A549 (cell line): ENCODE measurements at regions not wholly inside any gene's neighbourhood (a gene's known extent, or its start where the extent isn't known, plus 50 kb on each side); places are given as distances from the start of the nearest gene placed in this dataset.

ENCODE experiments used
- ATAC-seq, 2 experiments: fragments of 200-7000 bp in 1 of 2; fragments of >200 bp in 1 of 2; cut with Nextera tagmentation in 1 of 2; cut with Tn5 transposase in 1 of 2; 3 replicates each; pipeline versions ENCODE4 v1.8.0 to v1.9.1; 2018 to 2020; ENCODE audit warnings: mild to moderate bottlenecking in 1 of 2, moderate library complexity in 1 of 2
- CTCF ChIA-PET: fragments of 300-600 bp; sonication (Branson Sonifier 250); formaldehyde crosslinking; extraction: SDS; loops from one replicate; lab custom pipeline; 2021; ENCODE audit warnings: antibody characterized with exemption, inconsistent platforms; lab: Yijun Ruan, JAX
- POLR2A ChIA-PET: fragments of 350-600 bp; formaldehyde crosslinking; extraction: SDS; loops from one replicate; lab custom pipeline; 2021; ENCODE audit warnings: antibody characterized with exemption, inconsistent platforms; lab: Yijun Ruan, JAX
- DNase-seq, 2 experiments: peaks; one replicate each; pipeline versions ENCODE4 v3.0.0 to v3.0.0-alpha.2; 2011 to 2016; ENCODE audit warnings: low read depth in 1 of 2, low spot score in 1 of 2
- FAIRE-seq: peaks from 2 replicates; lab custom pipeline; 2011; peaks lifted over from hg19 to GRCh38; lab: Jason Lieb, UNC
- H3K27ac ChIP-seq, 2 experiments: fragments of >200 bp; sonication (Bioruptor Twin); formaldehyde crosslinking; 3 replicates each; pipeline ENCODE4 v1.5.1; 2016 to 2017
- H3K4me1 ChIP-seq: fragments of >200 bp; sonication (Bioruptor Twin); formaldehyde crosslinking; 3 replicates; pipeline ENCODE4 v1.6.1; 2016
- H3K4me2 ChIP-seq: fragments of >200 bp; sonication (Bioruptor Twin); formaldehyde crosslinking; 3 replicates; pipeline ENCODE4 v1.6.1; 2016
- H3K4me3 ChIP-seq: fragments of >200 bp; sonication (Bioruptor Twin); formaldehyde crosslinking; 3 replicates; pipeline ENCODE4 v1.5.1; 2016
- H3K9me3 ChIP-seq: fragments of >200 bp; sonication (Bioruptor Twin); formaldehyde crosslinking; 3 replicates; pipeline ENCODE4 v1.6.1; 2016
- CBX2 ChIP-seq: fragments of 200-600 bp; sonication (generic); IDR thresholded peaks from 2 replicates; pipeline ENCODE4 v1.6.1; 2016; ENCODE audit warnings: low read depth, mild to moderate bottlenecking, borderline replicate concordance
- EHMT2 ChIP-seq: fragments of 200-600 bp; sonication (generic); IDR thresholded peaks from 2 replicates; pipeline ENCODE4 v1.6.1; 2016; ENCODE audit warnings: antibody characterized with exemption, low read depth, mild to moderate bottlenecking, moderate library complexity
- ESRRA ChIP-seq: fragments of 150-350 bp; IDR thresholded peaks from 2 replicates; pipeline ENCODE4 v1.6.1; 2014; ENCODE audit warnings: mild to moderate bottlenecking, low read length, borderline replicate concordance
- FOSB ChIP-seq: fragments of 250-450 bp; sonication (Bioruptor Pico); IDR thresholded peaks from 2 replicates; pipeline ENCODE4 v1.5.0; 2020; ENCODE audit warnings: mild to moderate bottlenecking, moderate library complexity
- FOXS1 ChIP-seq: fragments of 250-450 bp; sonication (Bioruptor Pico); IDR thresholded peaks from 2 replicates; pipeline ENCODE4 v1.5.0; 2020; ENCODE audit warnings: mild to moderate bottlenecking, moderate library complexity
- HDAC2 ChIP-seq: fragments of 200-600 bp; sonication (generic); IDR thresholded peaks from 2 replicates; pipeline ENCODE4 v1.6.1; 2016
- HEYL ChIP-seq: fragments of 250-450 bp; sonication (Bioruptor Pico); IDR thresholded peaks from 2 replicates; pipeline ENCODE4 v1.8.0; 2021; ENCODE audit warnings: mild to moderate bottlenecking, moderate library complexity
- HOXB5 ChIP-seq: fragments of 250-450 bp; sonication (Bioruptor Pico); IDR thresholded peaks from 2 replicates; pipeline ENCODE4 v1.5.0; 2020; ENCODE audit warnings: mild to moderate bottlenecking, moderate library complexity
- JUN ChIP-seq, 2 experiments: fragments of >200 bp; sonication (Bioruptor Twin); formaldehyde crosslinking; IDR thresholded peaks; 2 replicates in 1 of 2; 3 replicates in 1 of 2; pipeline ENCODE4 v1.6.1; 2016 to 2017
- KDM1A ChIP-seq: fragments of 200-600 bp; sonication (generic); IDR thresholded peaks from 2 replicates; pipeline ENCODE4 v1.6.1; 2016; ENCODE audit warnings: low read depth, mild to moderate bottlenecking
- MYC ChIP-seq: IDR thresholded peaks from 2 replicates; pipeline ENCODE4 v1.6.1; 2012; ENCODE audit warnings: mild to moderate bottlenecking, inconsistent platforms, low read length, improper control_type of control experiment, borderline replicate concordance
- NFE2L2 ChIP-seq: fragments of 150-350 bp; conservative IDR thresholded peaks from 2 replicates; pipeline ENCODE4 v1.6.1; 2014; ENCODE audit warnings: low read length
- NPAS2 ChIP-seq: fragments of 250-450 bp; sonication (Bioruptor Pico); IDR thresholded peaks from 2 replicates; pipeline ENCODE4 v1.8.0; 2022; ENCODE audit warnings: mild to moderate bottlenecking, moderate library complexity, borderline replicate concordance
- NR3C1 ChIP-seq: fragments of >200 bp; sonication (Bioruptor Twin); formaldehyde crosslinking; IDR thresholded peaks from 3 replicates; pipeline ENCODE4 v1.6.1; 2017
- PHF8 ChIP-seq: fragments of 200-600 bp; sonication (generic); IDR thresholded peaks from 2 replicates; pipeline ENCODE4 v1.6.1; 2016; ENCODE audit warnings: low read depth, mild to moderate bottlenecking, antibody characterized with exemption, moderate library complexity, borderline replicate concordance
- POLR2A ChIP-seq: IDR thresholded peaks from 2 replicates; pipeline ENCODE4 v1.6.1; 2012; ENCODE audit warnings: mild to moderate bottlenecking, low read length
- POLR2AphosphoS2 ChIP-seq: conservative IDR thresholded peaks from 2 replicates; pipeline ENCODE4 v1.6.1; 2012; ENCODE audit warnings: low read length, improper control_type of control experiment, inconsistent platforms
- RARB ChIP-seq: fragments of 250-450 bp; sonication (Bioruptor Pico); IDR thresholded peaks from 2 replicates; pipeline ENCODE4 v1.8.0; 2021; ENCODE audit warnings: mild to moderate bottlenecking, moderate library complexity
- SMC3 ChIP-seq: fragments of >200 bp; sonication (Bioruptor Twin); formaldehyde crosslinking; IDR thresholded peaks from 3 replicates; pipeline ENCODE4 v1.6.1; 2018; ENCODE audit warnings: inconsistent platforms
- TP53 ChIP-seq: fragments of 250-450 bp; sonication (Bioruptor Pico); IDR thresholded peaks from 2 replicates; pipeline ENCODE4 v1.5.0; 2021; ENCODE audit warnings: mild to moderate bottlenecking, moderate library complexity
- USF2 ChIP-seq: fragments of 450-650 bp; IDR thresholded peaks from 2 replicates; pipeline ENCODE4 v1.6.1; 2014; ENCODE audit warnings: antibody characterized with exemption
- ZNF302 ChIP-seq: fragments of 250-450 bp; sonication (Bioruptor Pico); IDR thresholded peaks from 2 replicates; pipeline ENCODE4 v1.9.0; 2021; ENCODE audit warnings: inconsistent platforms, mild to moderate bottlenecking, moderate library complexity
- ZSCAN20 ChIP-seq: fragments of 250-450 bp; sonication (Bioruptor Pico); IDR thresholded peaks from 2 replicates; pipeline ENCODE4 v1.8.0; 2022; ENCODE audit warnings: mild to moderate bottlenecking, moderate library complexity
- WGBS: methylation state at CpG from one replicate; pipeline ENCODE4 v1.1.6; 2017; ENCODE audit errors: missing lambda C conversion rate; 5-methylcytosine and 5-hydroxymethylcytosine counted together
- TF ChIP-seq, protein P1 (sequence below): fragments of >200 bp; sonication (Bioruptor Twin); formaldehyde crosslinking; IDR thresholded peaks from 3 replicates; pipeline ENCODE4 v1.5.1; 2016
- TF ChIP-seq, protein P2 (sequence below): fragments of 150-350 bp; IDR thresholded peaks from 2 replicates; pipeline ENCODE4 v1.6.1; 2014; ENCODE audit warnings: low read depth, mild to moderate bottlenecking, low read length
- TF ChIP-seq, protein P3 (sequence below): fragments of 250-450 bp; sonication (Bioruptor Pico); IDR thresholded peaks from 2 replicates; pipeline ENCODE4 v1.5.0; 2021; ENCODE audit warnings: mild to moderate bottlenecking, moderate library complexity, borderline replicate concordance

- H3K27ac ChIP-seq = no peak overlapping the region
- TF ChIP-seq JUN (IDR thresholded peaks at IDR 0.05) (no peak), KDM1A (no peak), NR3C1 (no peak), FOXS1 (CRISPR knock-in tag) (no peak), MYC (no peak), SMC3 (no peak), ESRRA (no peak), POLR2A (no peak), HOXB5 (CRISPR knock-in tag) (no peak), TP53 (CRISPR knock-in tag) (no peak)
- TF ChIP-seq, protein P1, sequence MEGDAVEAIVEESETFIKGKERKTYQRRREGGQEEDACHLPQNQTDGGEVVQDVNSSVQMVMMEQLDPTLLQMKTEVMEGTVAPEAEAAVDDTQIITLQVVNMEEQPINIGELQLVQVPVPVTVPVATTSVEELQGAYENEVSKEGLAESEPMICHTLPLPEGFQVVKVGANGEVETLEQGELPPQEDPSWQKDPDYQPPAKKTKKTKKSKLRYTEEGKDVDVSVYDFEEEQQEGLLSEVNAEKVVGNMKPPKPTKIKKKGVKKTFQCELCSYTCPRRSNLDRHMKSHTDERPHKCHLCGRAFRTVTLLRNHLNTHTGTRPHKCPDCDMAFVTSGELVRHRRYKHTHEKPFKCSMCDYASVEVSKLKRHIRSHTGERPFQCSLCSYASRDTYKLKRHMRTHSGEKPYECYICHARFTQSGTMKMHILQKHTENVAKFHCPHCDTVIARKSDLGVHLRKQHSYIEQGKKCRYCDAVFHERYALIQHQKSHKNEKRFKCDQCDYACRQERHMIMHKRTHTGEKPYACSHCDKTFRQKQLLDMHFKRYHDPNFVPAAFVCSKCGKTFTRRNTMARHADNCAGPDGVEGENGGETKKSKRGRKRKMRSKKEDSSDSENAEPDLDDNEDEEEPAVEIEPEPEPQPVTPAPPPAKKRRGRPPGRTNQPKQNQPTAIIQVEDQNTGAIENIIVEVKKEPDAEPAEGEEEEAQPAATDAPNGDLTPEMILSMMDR = no peak
- no peak overlapping the region for H3K4me3 ChIP-seq
- H3K9me3 ChIP-seq = no peaks in the 10 kb centered on the region
- no peaks in the 10 kb centered on the region for H3K4me1 ChIP-seq
- no peak overlapping the region for H3K4me2 ChIP-seq
- FAIRE-seq (no peak), ATAC-seq (no peak), DNase-seq (no peak)
- ChIA-PET POLR2A (no interaction called here), CTCF (no interaction called here)
- WGBS = 62% methylated on average over 12 of the region's 12 CpGs
These were observed 319.5 kb upstream of the AGA start for GRCh38 chr4:177761692-177762091.

GRCh38 chr4:177769155-177769554 is 326.9 kb upstream of the AGA start:
- POLR2A ChIA-PET = no interaction called here
- DNase-seq (no peak), ATAC-seq (no peak), FAIRE-seq (no peak)
- no peak overlapping the region for H3K27ac ChIP-seq
- TF ChIP-seq HOXB5 (CRISPR knock-in tag) (no peak), NPAS2 (CRISPR knock-in tag) (no peak), POLR2AphosphoS2 (no peak), NFE2L2 (no peak), EHMT2 (no peak), POLR2A (no peak), TP53 (CRISPR knock-in tag) (no peak), SMC3 (no peak), ZNF302 (CRISPR knock-in tag) (no peak), KDM1A (no peak), RARB (CRISPR knock-in tag) (no peak)
- CTCF ChIA-PET = no interaction called here
- no peak overlapping the region for H3K4me3 ChIP-seq
- 45% methylated on average over 4 of the region's 4 CpGs for WGBS
- H3K4me1 ChIP-seq = no peaks in the 10 kb centered on the region
- H3K4me2 ChIP-seq = no peak overlapping the region
- H3K9me3 ChIP-seq = no peaks in the 10 kb centered on the region

- no peak overlapping the region for H3K27ac ChIP-seq
- POLR2A ChIA-PET = no interaction called here
- no peak for FAIRE-seq
- 26% methylated on average over 2 of the region's 2 CpGs for WGBS
- H3K4me1 ChIP-seq = no peaks in the 10 kb centered on the region
- ATAC-seq = no peak
- no peak for TF ChIP-seq EHMT2
- TF ChIP-seq NFE2L2 = no peak
- TF ChIP-seq ZSCAN20 (CRISPR knock-in tag) = no peak
- TF ChIP-seq, protein P2, sequence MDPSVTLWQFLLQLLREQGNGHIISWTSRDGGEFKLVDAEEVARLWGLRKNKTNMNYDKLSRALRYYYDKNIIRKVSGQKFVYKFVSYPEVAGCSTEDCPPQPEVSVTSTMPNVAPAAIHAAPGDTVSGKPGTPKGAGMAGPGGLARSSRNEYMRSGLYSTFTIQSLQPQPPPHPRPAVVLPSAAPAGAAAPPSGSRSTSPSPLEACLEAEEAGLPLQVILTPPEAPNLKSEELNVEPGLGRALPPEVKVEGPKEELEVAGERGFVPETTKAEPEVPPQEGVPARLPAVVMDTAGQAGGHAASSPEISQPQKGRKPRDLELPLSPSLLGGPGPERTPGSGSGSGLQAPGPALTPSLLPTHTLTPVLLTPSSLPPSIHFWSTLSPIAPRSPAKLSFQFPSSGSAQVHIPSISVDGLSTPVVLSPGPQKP = no peak
- no peak for TF ChIP-seq HEYL (CRISPR knock-in tag)
- no peak for TF ChIP-seq FOXS1 (CRISPR knock-in tag)
- TF ChIP-seq, protein P1 = no peak
- no peak for TF ChIP-seq CBX2
- TF ChIP-seq PHF8 = no peak
- TF ChIP-seq TP53 (CRISPR knock-in tag) = no peak
- no peak for TF ChIP-seq USF2
- TF ChIP-seq FOSB (CRISPR knock-in tag) = no peak
- no peak for TF ChIP-seq HDAC2
- TF ChIP-seq, protein P3, sequence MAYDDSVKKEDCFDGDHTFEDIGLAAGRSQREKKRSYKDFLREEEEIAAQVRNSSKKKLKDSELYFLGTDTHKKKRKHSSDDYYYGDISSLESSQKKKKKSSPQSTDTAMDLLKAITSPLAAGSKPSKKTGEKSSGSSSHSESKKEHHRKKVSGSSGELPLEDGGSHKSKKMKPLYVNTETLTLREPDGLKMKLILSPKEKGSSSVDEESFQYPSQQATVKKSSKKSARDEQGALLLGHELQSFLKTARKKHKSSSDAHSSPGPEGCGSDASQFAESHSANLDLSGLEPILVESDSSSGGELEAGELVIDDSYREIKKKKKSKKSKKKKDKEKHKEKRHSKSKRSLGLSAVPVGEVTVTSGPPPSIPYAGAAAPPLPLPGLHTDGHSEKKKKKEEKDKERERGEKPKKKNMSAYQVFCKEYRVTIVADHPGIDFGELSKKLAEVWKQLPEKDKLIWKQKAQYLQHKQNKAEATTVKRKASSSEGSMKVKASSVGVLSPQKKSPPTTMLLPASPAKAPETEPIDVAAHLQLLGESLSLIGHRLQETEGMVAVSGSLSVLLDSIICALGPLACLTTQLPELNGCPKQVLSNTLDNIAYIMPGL (CRISPR knock-in tag) = no peak
- H3K9me3 ChIP-seq = no peaks in the 10 kb centered on the region
- CTCF ChIA-PET = no interaction called here
- DNase-seq = no peak
- no peak overlapping the region for H3K4me2 ChIP-seq
- H3K4me3 ChIP-seq = no peak overlapping the region
These were observed 328.5 kb upstream of the AGA start for GRCh38 chr4:177770776-177771175.
